ENCODE measurements at regions not wholly inside any gene's neighbourhood (a gene's known extent, or its start where the extent isn't known, plus 50 kb on each side); places are given as distances from the start of the nearest gene placed in this dataset.

DNA sequence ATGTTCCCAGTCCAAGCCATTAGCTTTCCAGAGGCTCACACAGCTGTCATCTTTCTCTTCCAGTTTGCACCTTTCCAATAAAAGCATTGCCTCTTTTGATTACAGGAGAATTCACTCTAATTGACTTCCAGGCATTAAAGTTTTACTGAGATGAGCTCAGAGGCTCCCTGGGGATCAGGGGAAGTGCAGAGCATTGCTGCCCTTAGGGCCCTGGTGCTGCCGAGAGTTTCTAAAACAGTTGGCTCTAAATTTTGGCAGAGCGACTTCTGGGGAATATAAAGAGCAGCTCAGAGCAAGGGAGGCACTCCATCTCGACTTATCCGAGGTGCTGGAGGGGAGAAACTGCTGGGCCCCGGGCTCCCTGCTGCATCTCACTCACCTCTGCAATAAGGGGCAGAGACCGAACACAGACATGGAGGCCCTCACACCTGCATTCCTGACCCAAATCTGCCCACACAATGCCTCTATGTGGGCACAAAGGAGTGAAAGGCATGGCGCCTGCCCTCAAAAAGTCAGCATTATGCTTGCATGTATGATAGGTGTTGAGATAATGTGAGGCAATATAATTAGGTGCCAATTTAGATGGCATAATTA, 61.7 kb downstream of the SCN11A start:
- H3K36me3 ChIP-seq = no peaks in the 10 kb centered on the region
- no peak for DNase-seq
- no peaks in the 10 kb centered on the region for H3K9me3 ChIP-seq (ENCODE audit: severe bottlenecking)
- TF ChIP-seq, protein P1, sequence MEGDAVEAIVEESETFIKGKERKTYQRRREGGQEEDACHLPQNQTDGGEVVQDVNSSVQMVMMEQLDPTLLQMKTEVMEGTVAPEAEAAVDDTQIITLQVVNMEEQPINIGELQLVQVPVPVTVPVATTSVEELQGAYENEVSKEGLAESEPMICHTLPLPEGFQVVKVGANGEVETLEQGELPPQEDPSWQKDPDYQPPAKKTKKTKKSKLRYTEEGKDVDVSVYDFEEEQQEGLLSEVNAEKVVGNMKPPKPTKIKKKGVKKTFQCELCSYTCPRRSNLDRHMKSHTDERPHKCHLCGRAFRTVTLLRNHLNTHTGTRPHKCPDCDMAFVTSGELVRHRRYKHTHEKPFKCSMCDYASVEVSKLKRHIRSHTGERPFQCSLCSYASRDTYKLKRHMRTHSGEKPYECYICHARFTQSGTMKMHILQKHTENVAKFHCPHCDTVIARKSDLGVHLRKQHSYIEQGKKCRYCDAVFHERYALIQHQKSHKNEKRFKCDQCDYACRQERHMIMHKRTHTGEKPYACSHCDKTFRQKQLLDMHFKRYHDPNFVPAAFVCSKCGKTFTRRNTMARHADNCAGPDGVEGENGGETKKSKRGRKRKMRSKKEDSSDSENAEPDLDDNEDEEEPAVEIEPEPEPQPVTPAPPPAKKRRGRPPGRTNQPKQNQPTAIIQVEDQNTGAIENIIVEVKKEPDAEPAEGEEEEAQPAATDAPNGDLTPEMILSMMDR (IDR thresholded peaks at IDR 0.05; ENCODE audit: low read depth, low read length) = no peak
- peaks cover 38% of the 10 kb centered on the region for H3K27me3 ChIP-seq (ENCODE audit: insufficient read depth, low read depth, severe bottlenecking)
- no peak overlapping the region for H3K27ac ChIP-seq
- no peak overlapping the region for H3K4me3 ChIP-seq (ENCODE audit: low read depth, low read length)

DNA sequence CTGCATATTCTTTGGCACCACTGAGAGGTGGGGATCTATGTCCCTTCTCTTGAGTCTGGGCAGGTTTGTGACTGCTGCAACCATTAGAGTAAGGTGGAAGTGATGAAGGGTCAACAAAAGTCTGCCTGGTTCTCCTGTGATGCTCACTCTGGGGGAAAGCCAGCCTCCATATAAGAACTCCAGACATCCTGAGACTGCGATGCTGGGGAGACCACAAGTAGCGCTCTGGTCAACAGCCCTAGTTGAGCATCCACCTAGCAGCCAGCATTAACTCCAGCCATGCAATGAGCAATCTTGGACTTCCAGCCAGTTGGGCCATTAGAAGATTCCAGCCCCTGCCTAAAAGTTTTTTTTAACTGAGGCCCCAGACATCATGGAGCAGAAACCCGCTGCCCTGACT, 62.8 kb downstream of the SCN11A start:
- Histone ChIP-seq H3K36me3 (no peaks in the 10 kb centered on the region), H3K9me3 (ENCODE audit: severe bottlenecking) (no peaks in the 10 kb centered on the region), H3K27ac (no peak overlapping the region), H3K27me3 (ENCODE audit: insufficient read depth, low read depth, severe bottlenecking) (peaks cover 33% of the 10 kb centered on the region), H3K4me3 (ENCODE audit: low read depth, low read length) (no peak overlapping the region)
- TF ChIP-seq, protein P1 (IDR thresholded peaks at IDR 0.05; ENCODE audit: low read depth, low read length) = no peak
- no peak for DNase-seq

DNA sequence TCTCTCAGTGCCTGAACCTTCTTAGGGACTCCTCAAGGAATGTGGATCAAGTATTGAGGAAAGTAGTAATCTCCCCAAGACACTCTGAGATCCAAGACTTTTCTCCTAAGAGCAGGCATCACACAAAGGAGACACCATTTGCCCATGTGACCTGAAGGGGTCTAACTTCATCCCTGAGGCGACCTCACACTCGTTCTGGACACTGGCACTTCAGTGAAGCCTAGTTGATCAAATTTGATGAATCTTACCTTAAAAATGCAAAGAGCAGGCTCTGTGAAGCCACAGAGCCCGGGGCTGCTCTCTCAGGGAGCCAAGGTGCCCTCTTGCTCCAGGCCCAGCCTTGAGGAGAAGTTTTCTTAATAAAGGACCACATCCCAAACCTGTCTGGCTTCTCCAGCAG, 64.3 kb downstream of the SCN11A start:
- Histone ChIP-seq H3K36me3 (no peaks in the 10 kb centered on the region), H3K4me3 (ENCODE audit: low read depth, low read length) (no peak overlapping the region), H3K9me3 (ENCODE audit: severe bottlenecking) (no peaks in the 10 kb centered on the region), H3K27ac (no peak overlapping the region), H3K27me3 (ENCODE audit: insufficient read depth, low read depth, severe bottlenecking) (peaks cover 27% of the 10 kb centered on the region)
- TF ChIP-seq, protein P1 (IDR thresholded peaks at IDR 0.05; ENCODE audit: low read depth, low read length) = no peak
- DNase-seq = no peak

DNA sequence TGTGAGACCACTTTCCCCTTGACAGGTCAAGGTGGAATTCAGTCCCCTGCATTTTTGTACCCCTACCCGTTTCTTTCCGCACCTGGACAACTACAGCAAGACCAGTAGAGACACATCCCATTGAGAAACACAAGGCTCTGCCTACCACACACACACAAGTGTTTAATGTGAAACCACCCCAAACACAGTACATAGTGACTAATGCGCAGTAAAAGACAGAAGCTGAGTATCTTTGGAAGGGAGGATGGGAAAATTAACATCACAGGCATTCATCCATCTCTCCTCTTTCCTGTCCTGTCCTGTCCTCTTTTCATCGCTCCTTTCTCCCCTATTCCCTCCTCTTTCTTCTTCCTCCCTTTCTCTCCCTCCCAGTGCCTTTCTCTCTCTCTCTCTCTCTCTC, 64.8 kb downstream of the SCN11A start:
- no peak overlapping the region for H3K27ac ChIP-seq
- no peak for DNase-seq

DNA sequence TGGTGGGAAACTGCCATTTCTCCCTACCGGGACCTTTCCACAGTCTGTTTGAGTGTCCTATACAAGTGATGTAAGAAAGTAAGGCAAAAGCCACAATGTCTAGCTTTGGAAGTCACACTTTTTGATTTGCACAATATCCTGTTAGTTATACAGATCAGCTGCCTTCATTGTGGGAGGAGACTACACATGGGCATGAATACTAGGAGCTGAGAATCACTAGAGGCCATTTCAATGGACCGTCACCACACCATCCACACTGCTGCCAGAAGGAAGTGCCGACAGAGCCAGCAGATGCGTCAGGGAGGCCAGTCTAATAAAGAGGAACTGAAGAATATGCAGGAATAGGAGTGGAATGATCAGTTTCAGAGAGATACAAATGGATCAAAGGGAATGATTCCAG, 65.8 kb downstream of the SCN11A start:
- no peak for DNase-seq

More for the DNA sequence above, 64.8 kb downstream of the SCN11A start:
- no peaks in the 10 kb centered on the region for H3K9me3 ChIP-seq (ENCODE audit: severe bottlenecking)
- H3K36me3 ChIP-seq = no peaks in the 10 kb centered on the region
- TF ChIP-seq, protein P1 (IDR thresholded peaks at IDR 0.05; ENCODE audit: low read depth, low read length) = no peak
- H3K27me3 ChIP-seq (ENCODE audit: insufficient read depth, low read depth, severe bottlenecking) = peaks cover 27% of the 10 kb centered on the region
- H3K4me3 ChIP-seq (ENCODE audit: low read depth, low read length) = no peak overlapping the region

More for the DNA sequence above, 65.8 kb downstream of the SCN11A start:
- no peak overlapping the region for H3K27ac ChIP-seq
- H3K9me3 ChIP-seq (ENCODE audit: severe bottlenecking) = no peaks in the 10 kb centered on the region
- peaks cover 24% of the 10 kb centered on the region for H3K27me3 ChIP-seq (ENCODE audit: insufficient read depth, low read depth, severe bottlenecking)
- H3K4me3 ChIP-seq (ENCODE audit: low read depth, low read length) = no peak overlapping the region
- H3K36me3 ChIP-seq = no peaks in the 10 kb centered on the region
- TF ChIP-seq, protein P1 (IDR thresholded peaks at IDR 0.05; ENCODE audit: low read depth, low read length) = no peak
